ENCODE measurements at regions not wholly inside any gene's neighbourhood (a gene's known extent, or its start where the extent isn't known, plus 50 kb on each side); places are given as distances from the start of the nearest gene placed in this dataset.

DNA sequence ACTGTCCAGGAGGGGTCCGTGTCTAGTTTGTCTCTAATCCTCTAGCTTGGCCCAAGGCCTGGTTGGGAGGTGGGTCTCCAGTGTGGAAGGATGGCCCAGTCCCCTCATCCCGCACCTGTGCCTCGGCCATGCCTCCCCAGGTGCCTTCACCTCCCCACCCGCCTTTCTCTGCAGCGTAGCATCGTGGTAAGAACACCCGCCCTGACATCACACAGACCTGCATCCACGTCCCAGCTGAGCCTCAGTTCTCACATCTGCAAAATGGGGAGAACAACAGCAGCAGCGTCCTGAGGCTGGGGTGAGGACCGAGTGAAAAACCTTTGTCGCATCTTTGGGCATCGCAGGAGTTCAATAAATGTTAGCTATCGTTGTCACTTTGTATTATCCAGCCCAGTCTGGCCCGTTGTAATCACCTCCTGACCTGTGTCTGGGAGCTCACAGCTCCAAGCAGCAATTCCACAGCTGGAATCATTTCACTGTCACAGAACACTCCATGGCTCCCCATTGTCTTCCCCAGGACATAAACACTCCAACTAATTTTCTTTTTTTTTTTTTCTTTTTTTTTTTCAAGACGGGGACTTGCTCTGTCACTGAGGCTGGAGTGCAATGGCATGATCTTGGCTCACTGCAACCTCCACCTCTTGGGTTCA, 181.2 kb upstream of the IER5L start:
- intact Hi-C loops (cut with DNase I, micrococcal nuclease) = no loop called here
- Mint-ChIP-seq H3K27ac (no peak overlapping the region), H3K27me3 (peaks cover 9% of the 10 kb centered on the region), H3K36me3 (ENCODE audit: low read depth) (no peaks in the 10 kb centered on the region), H3K4me1 (ENCODE audit: low read depth) (no peaks in the 10 kb centered on the region), H3K9me3 (no peaks in the 10 kb centered on the region), H3K4me3 (no peak overlapping the region)
- DNase-seq = no peak
- ChIA-PET CTCF (no interaction called here), POLR2A (no interaction called here)
- no peaks in the 10 kb centered on the region for H3K27me3 ChIP-seq (ENCODE audit: control insufficient read depth in 1 of 2, insufficient read depth in 2 of 2, low read length in 2 of 2)
- no peaks in the 10 kb centered on the region for H3K4me1 ChIP-seq (ENCODE audit: insufficient read depth, low read length)
- H3K9me3 ChIP-seq (ENCODE audit: control insufficient read depth in 1 of 2, insufficient read depth in 1 of 2, low read length in 2 of 2) = peaks cover 5 to 20% of the 10 kb centered on the region in 2 experiments
- TF ChIP-seq, protein P1, sequence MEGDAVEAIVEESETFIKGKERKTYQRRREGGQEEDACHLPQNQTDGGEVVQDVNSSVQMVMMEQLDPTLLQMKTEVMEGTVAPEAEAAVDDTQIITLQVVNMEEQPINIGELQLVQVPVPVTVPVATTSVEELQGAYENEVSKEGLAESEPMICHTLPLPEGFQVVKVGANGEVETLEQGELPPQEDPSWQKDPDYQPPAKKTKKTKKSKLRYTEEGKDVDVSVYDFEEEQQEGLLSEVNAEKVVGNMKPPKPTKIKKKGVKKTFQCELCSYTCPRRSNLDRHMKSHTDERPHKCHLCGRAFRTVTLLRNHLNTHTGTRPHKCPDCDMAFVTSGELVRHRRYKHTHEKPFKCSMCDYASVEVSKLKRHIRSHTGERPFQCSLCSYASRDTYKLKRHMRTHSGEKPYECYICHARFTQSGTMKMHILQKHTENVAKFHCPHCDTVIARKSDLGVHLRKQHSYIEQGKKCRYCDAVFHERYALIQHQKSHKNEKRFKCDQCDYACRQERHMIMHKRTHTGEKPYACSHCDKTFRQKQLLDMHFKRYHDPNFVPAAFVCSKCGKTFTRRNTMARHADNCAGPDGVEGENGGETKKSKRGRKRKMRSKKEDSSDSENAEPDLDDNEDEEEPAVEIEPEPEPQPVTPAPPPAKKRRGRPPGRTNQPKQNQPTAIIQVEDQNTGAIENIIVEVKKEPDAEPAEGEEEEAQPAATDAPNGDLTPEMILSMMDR (IDR thresholded peaks at IDR 0.05) = no peak
- no peak for ATAC-seq (ENCODE audit: poor library complexity)
- no peak overlapping the region for H3K4me3 ChIP-seq (ENCODE audit: low read length)
- H3K27ac ChIP-seq (ENCODE audit: low read depth in 1 of 2, low read length in 2 of 2) = no peak overlapping the region
- no peaks in the 10 kb centered on the region for H3K36me3 ChIP-seq (ENCODE audit: insufficient read depth, low read length)

GRCh38 chr9:129358621-129359154, 180.6 kb upstream of the IER5L start:
- H3K27ac ChIP-seq (ENCODE audit: low read depth in 1 of 2, low read length in 2 of 2) = no peak overlapping the region
- Mint-ChIP-seq H3K27me3 (peaks cover 9% of the 10 kb centered on the region), H3K4me1 (ENCODE audit: low read depth) (no peaks in the 10 kb centered on the region), H3K36me3 (ENCODE audit: low read depth) (no peaks in the 10 kb centered on the region), H3K9me3 (no peaks in the 10 kb centered on the region), H3K4me3 (no peak overlapping the region), H3K27ac (no peak overlapping the region)
- POLR2A ChIA-PET = no interaction called here
- TF ChIP-seq, protein P1 (IDR thresholded peaks at IDR 0.05) = no peak
- no peak for DNase-seq
- CTCF ChIA-PET = no interaction called here
- H3K9me3 ChIP-seq (ENCODE audit: control insufficient read depth in 1 of 2, insufficient read depth in 1 of 2, low read length in 2 of 2) = peaks cover 5 to 22% of the 10 kb centered on the region in 2 experiments
- H3K36me3 ChIP-seq (ENCODE audit: insufficient read depth, low read length) = no peaks in the 10 kb centered on the region
- H3K4me3 ChIP-seq (ENCODE audit: low read length) = no peak overlapping the region
- ATAC-seq (ENCODE audit: poor library complexity) = no peak
- no peaks in the 10 kb centered on the region for H3K27me3 ChIP-seq (ENCODE audit: control insufficient read depth in 1 of 2, insufficient read depth in 2 of 2, low read length in 2 of 2)
- H3K4me1 ChIP-seq (ENCODE audit: insufficient read depth, low read length) = no peaks in the 10 kb centered on the region
- intact Hi-C loops (cut with DNase I, micrococcal nuclease) = no loop called here

DNA sequence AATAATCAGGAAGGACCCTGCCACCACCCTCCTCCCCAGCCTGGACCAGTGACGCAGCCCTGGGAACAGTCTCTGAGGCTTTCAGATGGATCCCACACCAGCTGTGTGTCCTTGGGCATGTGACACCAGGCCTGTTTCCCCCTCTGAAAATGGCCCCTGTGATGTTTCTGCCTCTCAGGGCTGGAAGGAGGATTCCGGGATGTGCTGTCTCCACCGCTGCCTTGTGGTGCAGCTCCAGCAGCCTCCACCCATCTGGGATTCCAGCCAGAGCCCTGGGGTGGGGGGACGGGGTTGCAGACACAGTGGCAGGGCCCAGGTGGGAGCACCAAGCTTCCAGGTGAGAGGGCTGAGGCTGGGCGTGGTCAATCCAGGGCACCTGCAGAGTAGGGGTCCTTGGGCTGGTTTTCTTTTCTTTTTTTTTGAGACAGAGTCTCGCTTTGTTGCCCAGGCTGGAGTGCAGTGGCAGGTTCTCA, 179.7 kb upstream of the IER5L start:
- Mint-ChIP-seq H3K27me3 (peaks cover 9% of the 10 kb centered on the region), H3K4me3 (no peak overlapping the region), H3K9me3 (no peaks in the 10 kb centered on the region), H3K36me3 (ENCODE audit: low read depth) (no peaks in the 10 kb centered on the region), H3K27ac (no peak overlapping the region), H3K4me1 (ENCODE audit: low read depth) (no peaks in the 10 kb centered on the region)
- intact Hi-C loops (cut with DNase I, micrococcal nuclease) = no loop called here
- DNase-seq (no peak), ATAC-seq (ENCODE audit: poor library complexity) (no peak)
- TF ChIP-seq, protein P1 (IDR thresholded peaks at IDR 0.05) = no peak
- peaks cover 5 to 23% of the 10 kb centered on the region in 2 experiments for H3K9me3 ChIP-seq (ENCODE audit: control insufficient read depth in 1 of 2, insufficient read depth in 1 of 2, low read length in 2 of 2)
- no peaks in the 10 kb centered on the region for H3K4me1 ChIP-seq (ENCODE audit: insufficient read depth, low read length)
- H3K36me3 ChIP-seq (ENCODE audit: insufficient read depth, low read length) = no peaks in the 10 kb centered on the region
- no peak overlapping the region for H3K27ac ChIP-seq (ENCODE audit: low read depth in 1 of 2, low read length in 2 of 2)
- peaks cover 0 to under 1% of the 10 kb centered on the region in 2 experiments for H3K27me3 ChIP-seq (ENCODE audit: control insufficient read depth in 1 of 2, insufficient read depth in 2 of 2, low read length in 2 of 2)
- CTCF ChIA-PET = no interaction called here
- H3K4me3 ChIP-seq (ENCODE audit: low read length) = no peak overlapping the region
- POLR2A ChIA-PET = no interaction called here

All from CD4-positive, alpha-beta T cell (primary cell).